G401.6 (cell line): ENCODE measurements at regions not wholly inside any gene's neighbourhood (a gene's known extent, or its start where the extent isn't known, plus 50 kb on each side); places are given as distances from the start of the nearest gene placed in this dataset.
"Not testable (repeated sequence)": the region's sequence is repeated elsewhere in the genome, so short reads cannot be mapped to it uniquely, and the experiment has no call there.

ENCODE experiments used
- FAIRE-seq: peaks from 2 replicates; lab custom pipeline; 2012; peaks lifted over from hg19 to GRCh38; lab: Jason Lieb, UNC

DNA sequence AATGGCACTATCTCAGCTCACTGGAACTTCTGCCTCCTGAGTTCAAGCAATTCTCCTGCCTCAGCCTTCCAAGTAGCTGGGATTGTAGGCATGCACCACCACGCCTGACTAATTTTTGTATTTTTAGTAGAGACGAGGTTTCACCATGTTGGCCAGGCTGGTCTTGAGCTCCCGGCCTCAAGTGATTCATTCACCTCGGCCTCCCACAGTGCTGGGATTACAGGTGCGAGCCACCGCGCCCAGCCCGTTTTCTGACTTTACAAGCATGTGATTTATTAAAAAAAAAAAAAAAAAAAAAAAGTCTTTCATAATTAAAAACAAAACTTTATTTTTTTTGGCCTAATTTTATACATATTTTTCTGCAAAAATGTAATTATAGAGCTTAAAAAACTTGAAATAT, 64.8 kb upstream of the DGKB start:
- FAIRE-seq: not testable (repeated sequence)

DNA sequence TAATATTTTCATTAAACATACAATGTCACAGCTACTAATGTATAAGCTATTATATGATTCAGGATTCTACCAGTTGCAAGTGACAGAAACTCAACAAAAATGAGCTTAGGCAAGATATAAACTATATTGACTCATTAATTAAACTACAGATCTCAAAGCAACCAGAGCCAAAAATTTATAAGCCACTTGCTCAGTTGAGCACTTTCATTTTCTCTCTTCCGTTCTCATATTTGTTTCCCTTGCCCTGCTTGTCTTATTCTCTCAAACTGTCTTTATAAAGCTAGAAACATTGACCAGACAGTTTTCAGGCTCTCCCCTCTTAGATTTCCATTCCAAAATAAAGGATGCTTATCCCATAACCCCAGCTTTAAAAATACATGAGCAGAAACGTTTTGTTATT, 60.2 kb upstream of the DGKB start:
- FAIRE-seq: no peak

DNA sequence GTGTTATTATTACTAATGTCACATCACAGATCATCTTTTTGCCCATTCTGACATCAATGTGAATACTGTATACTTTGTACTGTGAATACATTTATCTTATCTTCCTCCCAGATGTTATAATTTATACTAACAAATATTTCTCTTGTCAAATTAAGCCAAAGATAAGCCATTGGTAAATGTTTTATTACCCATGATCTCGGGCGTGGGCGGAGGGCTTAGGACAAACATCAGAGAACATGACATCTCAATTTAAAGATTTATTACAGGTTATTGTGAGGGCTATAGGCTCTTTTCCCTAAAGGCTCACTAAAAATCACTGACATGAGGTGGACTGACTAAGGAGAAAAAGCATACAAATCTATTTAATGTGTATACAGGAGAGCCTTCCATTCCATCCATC, 58.2 kb upstream of the DGKB start:
- FAIRE-seq: no peak

DNA sequence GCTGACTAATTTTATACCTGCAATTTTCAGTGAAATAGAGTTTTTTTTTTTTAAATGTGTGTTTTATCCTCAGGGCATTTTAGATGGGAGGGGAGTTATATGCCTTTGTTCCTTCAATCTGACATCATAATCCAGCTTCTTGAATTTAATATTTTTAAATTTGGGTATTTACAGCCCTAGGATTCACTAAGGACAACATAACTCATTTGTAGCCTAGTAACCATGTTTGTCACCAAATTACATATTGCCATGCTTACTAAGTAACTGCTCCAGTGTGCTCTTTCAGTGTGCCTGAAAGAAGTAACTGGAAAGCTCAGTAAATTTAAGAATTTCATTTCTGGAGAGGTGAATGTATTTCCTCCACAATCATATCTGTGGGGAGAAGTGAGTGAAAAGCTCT, 56.8 kb upstream of the DGKB start:
- FAIRE-seq: no peak

DNA sequence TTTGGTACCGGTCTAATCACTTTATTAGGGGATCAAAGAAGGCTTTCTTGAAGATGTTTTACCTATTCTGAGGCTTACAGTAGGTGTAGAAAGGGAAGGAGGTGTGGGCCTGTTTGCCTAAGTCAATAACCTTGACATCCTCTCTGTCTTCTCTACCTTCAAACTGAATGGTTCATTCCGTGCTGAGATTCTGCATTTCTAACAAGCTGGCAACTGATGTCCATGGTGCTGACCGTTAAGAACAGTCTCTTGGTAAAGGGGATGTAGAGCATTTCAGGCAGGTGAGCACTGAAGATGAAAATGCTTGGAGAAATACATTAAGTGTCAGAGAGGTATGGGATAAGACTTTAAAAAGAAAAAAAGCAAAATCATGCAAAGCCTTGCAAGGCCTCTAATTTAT, 51.5 kb upstream of the DGKB start:
- FAIRE-seq: no peak
